GM21619 (cell line): ENCODE measurements at regions not wholly inside any gene's neighbourhood (a gene's known extent, or its start where the extent isn't known, plus 50 kb on each side); places are given as distances from the start of the nearest gene placed in this dataset.
A peak's percentile ranks its signal among the peaks of the same experiment; 100 is the strongest.

Experiments used
- ATAC-seq: cut with Tn5 transposase; IDR thresholded peaks from one replicate; pipeline ENCODE4 v1.9.1; 2021; ENCODE audit not compliant: unreplicated experiment

- ATAC-seq: peak; percentile 56
These were observed 742.8 kb downstream of the MAFB start for GRCh38 chr20:39946053-39946810.

GRCh38 chr20:39944861-39945260 lies 744.2 kb downstream of the MAFB start:
- ATAC-seq: no peak

GRCh38 chr20:39943336-39943735 lies 745.7 kb downstream of the MAFB start:
- ATAC-seq: no peak

- ATAC-seq: no peak
These were observed 747.8 kb downstream of the MAFB start for GRCh38 chr20:39941245-39941644.

GRCh38 chr20:39939241-39939865 lies 749.7 kb downstream of the MAFB start:
- ATAC-seq: no peak

GRCh38 chr20:39936401-39936800 lies 752.6 kb downstream of the MAFB start:
- ATAC-seq: no peak

- no peak for ATAC-seq
These were observed 753.1 kb downstream of the MAFB start for GRCh38 chr20:39935901-39936300.

- ATAC-seq: no peak
These were observed 772.7 kb downstream of the MAFB start for GRCh38 chr20:39916236-39916765.

GRCh38 chr20:39913274-39913673 lies 775.8 kb downstream of the MAFB start:
- ATAC-seq: no peak

GRCh38 chr20:39911497-39911896 lies 777.5 kb downstream of the MAFB start:
- ATAC-seq: no peak

- no peak for ATAC-seq
These were observed 778.5 kb downstream of the MAFB start for GRCh38 chr20:39910536-39910935.

GRCh38 chr20:39909447-39909846 lies 779.6 kb downstream of the MAFB start:
- no peak for ATAC-seq

- no peak for ATAC-seq
These were observed 784.4 kb downstream of the MAFB start for GRCh38 chr20:39904476-39905112.

GRCh38 chr20:39903806-39904465 lies 785.1 kb downstream of the MAFB start:
- no peak for ATAC-seq

GRCh38 chr20:39899881-39900280 lies 789.2 kb downstream of the MAFB start:
- ATAC-seq: no peak

- ATAC-seq: no peak
These were observed 790.6 kb downstream of the MAFB start for GRCh38 chr20:39898467-39898852.

- no peak for ATAC-seq
These were observed 791.1 kb downstream of the MAFB start for GRCh38 chr20:39897781-39898466.

- no peak for ATAC-seq
These were observed 792.0 kb downstream of the MAFB start for GRCh38 chr20:39897058-39897457.

GRCh38 chr20:39894067-39894466 lies 795.0 kb downstream of the MAFB start:
- no peak for ATAC-seq

- ATAC-seq: no peak
These were observed 795.9 kb downstream of the MAFB start for GRCh38 chr20:39893003-39893685.
